GM12878 (cell line): ENCODE measurements at regions not wholly inside any gene's neighbourhood (a gene's known extent, or its start where the extent isn't known, plus 50 kb on each side); places are given as distances from the start of the nearest gene placed in this dataset.

Experiments
- ATF7 ChIP-seq: fragments of 450-650 bp; IDR thresholded peaks from 2 replicates; pipeline ENCODE4 v1.6.1; 2016; ENCODE audit warnings: low read depth, mild to moderate bottlenecking
- BACH1 ChIP-seq: fragments of 450-650 bp; IDR thresholded peaks from 2 replicates; pipeline ENCODE4 v1.6.1; 2017; ENCODE audit warnings: mild to moderate bottlenecking, borderline replicate concordance
- CBFB ChIP-seq: IDR thresholded peaks from 2 replicates; pipeline ENCODE4 v1.6.1; 2016; ENCODE audit warnings: antibody characterized with exemption, low read depth
- CREM ChIP-seq: IDR thresholded peaks from 2 replicates; pipeline ENCODE4 v1.6.1; 2014; ENCODE audit warnings: antibody characterized with exemption, low read depth
- EP300 ChIP-seq, 2 experiments: fragments of 150-350 bp in 1 of 2; IDR thresholded peaks; 2 replicates each; pipeline ENCODE4 v1.6.1; 2011 to 2012; ENCODE audit warnings: low read depth in 2 of 2, low read length in 2 of 2, borderline replicate concordance in 1 of 2, improper control_type of control experiment in 1 of 2, inconsistent platforms in 1 of 2; ENCODE audit not compliant: control insufficient read depth in 1 of 2
- FOS ChIP-seq: IDR thresholded peaks from 3 replicates; pipeline ENCODE4 v1.6.1; 2011; ENCODE audit warnings: borderline replicate concordance; ENCODE audit not compliant: insufficient read length; ENCODE audit errors: extremely low read depth
- IKZF2 ChIP-seq, 2 experiments: fragments of 450-650 bp; IDR thresholded peaks; 2 replicates each; pipeline ENCODE4 v1.6.1; 2017; ENCODE audit warnings: mild to moderate bottlenecking in 2 of 2, moderate library complexity in 2 of 2
- JUNB ChIP-seq: IDR thresholded peaks from 2 replicates; pipeline ENCODE4 v1.6.1; 2016; ENCODE audit warnings: antibody characterized with exemption, mild to moderate bottlenecking
- JUND ChIP-seq: IDR thresholded peaks from 2 replicates; pipeline ENCODE4 v1.6.1; 2012; ENCODE audit warnings: low read depth, mild to moderate bottlenecking, low read length, improper control_type of control experiment, moderate library complexity
- MXI1 ChIP-seq: fragments of 150-350 bp; IDR thresholded peaks from 2 replicates; pipeline ENCODE4 v1.6.1; 2011; ENCODE audit warnings: low read depth, mild to moderate bottlenecking, inconsistent platforms, low read length, improper control_type of control experiment
- RELA ChIP-seq: fragments of 450-650 bp; IDR thresholded peaks from 2 replicates; pipeline ENCODE4 v1.8.0; 2014; ENCODE audit warnings: borderline replicate concordance; ENCODE audit not compliant: partially characterized antibody
- SIN3A ChIP-seq: IDR thresholded peaks from 2 replicates; pipeline ENCODE4 v1.6.1; 2012; ENCODE audit warnings: low read depth, low read length, improper control_type of control experiment
- ZNF622 ChIP-seq: fragments of 450-650 bp; IDR thresholded peaks from 2 replicates; pipeline ENCODE4 v1.6.1; 2017; ENCODE audit warnings: mild to moderate bottlenecking, inconsistent platforms
- TF ChIP-seq, protein P1 (sequence below): IDR thresholded peaks from 2 replicates; pipeline ENCODE4 v1.6.1; 2012; ENCODE audit warnings: mild to moderate bottlenecking, low read depth, low read length
- TF ChIP-seq, protein P2 (sequence below): fragments of 450-650 bp; IDR thresholded peaks from 2 replicates; pipeline ENCODE4 v1.6.1; 2017; ENCODE audit warnings: antibody characterized with exemption, mild to moderate bottlenecking, moderate library complexity
- TF ChIP-seq, protein P3 (sequence below): fragments of 450-650 bp; IDR thresholded peaks from 2 replicates; pipeline ENCODE4 v1.6.1; 2016; ENCODE audit warnings: mild to moderate bottlenecking
- TF ChIP-seq, protein P4 (sequence below): fragments of 450-650 bp; IDR thresholded peaks from 2 replicates; pipeline ENCODE4 v1.6.1; 2017; ENCODE audit warnings: borderline replicate concordance

DNA sequence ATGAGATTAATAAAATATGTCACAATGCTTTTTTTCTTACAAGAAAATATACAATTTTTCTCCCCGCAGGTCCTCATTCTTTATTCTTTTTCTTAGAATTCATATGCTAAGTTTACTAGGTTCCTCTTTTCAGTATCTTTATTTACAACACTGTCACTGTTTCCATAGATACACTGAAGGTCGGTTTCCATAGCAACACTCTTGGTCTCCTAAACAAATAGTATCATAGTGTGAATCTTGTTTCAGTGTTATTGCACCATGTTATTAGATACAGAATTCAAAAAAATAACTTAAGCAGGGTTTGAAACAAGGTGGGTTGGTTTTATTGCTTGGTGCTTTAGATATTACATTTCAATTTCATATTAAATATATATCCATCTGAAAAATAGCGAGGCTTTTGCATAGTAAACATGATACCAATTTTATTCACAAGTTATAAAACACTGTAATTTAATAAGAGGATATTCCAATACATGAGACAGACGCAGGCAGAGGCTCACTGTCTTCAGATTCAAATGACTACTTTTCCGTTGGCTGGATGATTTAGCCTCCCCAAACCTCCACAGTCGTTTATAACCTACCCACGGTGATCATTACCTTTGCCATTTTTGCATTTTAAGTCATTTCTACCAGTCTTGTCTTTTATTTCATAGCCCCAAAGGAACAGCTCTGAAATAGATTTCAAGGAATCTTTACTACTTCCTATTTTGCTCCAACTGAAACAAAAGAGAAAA lies 88.9 kb upstream of the KLF6 start (continued):
- TF ChIP-seq, protein P1, sequence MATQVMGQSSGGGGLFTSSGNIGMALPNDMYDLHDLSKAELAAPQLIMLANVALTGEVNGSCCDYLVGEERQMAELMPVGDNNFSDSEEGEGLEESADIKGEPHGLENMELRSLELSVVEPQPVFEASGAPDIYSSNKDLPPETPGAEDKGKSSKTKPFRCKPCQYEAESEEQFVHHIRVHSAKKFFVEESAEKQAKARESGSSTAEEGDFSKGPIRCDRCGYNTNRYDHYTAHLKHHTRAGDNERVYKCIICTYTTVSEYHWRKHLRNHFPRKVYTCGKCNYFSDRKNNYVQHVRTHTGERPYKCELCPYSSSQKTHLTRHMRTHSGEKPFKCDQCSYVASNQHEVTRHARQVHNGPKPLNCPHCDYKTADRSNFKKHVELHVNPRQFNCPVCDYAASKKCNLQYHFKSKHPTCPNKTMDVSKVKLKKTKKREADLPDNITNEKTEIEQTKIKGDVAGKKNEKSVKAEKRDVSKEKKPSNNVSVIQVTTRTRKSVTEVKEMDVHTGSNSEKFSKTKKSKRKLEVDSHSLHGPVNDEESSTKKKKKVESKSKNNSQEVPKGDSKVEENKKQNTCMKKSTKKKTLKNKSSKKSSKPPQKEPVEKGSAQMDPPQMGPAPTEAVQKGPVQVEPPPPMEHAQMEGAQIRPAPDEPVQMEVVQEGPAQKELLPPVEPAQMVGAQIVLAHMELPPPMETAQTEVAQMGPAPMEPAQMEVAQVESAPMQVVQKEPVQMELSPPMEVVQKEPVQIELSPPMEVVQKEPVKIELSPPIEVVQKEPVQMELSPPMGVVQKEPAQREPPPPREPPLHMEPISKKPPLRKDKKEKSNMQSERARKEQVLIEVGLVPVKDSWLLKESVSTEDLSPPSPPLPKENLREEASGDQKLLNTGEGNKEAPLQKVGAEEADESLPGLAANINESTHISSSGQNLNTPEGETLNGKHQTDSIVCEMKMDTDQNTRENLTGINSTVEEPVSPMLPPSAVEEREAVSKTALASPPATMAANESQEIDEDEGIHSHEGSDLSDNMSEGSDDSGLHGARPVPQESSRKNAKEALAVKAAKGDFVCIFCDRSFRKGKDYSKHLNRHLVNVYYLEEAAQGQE, result no peak
- peak in 1 of 2 experiments; percentile 30; a peak in 1 of 4 replicates for TF ChIP-seq IKZF2 (IDR thresholded peaks at IDR 0.05)
- peak; percentile 97 to 100 for TF ChIP-seq EP300 (IDR thresholded peaks at IDR 0.05; ENCODE audit: borderline replicate concordance in 1 of 2, control insufficient read depth in 1 of 2, low read depth in 2 of 2, low read length in 2 of 2)
- TF ChIP-seq JUND, result no peak
- peak; percentile 99 for TF ChIP-seq MXI1
- no peak for TF ChIP-seq JUNB
- TF ChIP-seq CREM, result peak; percentile 51; the same call in 1 of the 2 replicates
- TF ChIP-seq RELA, result no peak
- TF ChIP-seq CBFB, result no peak
- no peak for TF ChIP-seq FOS
- TF ChIP-seq BACH1, result peak; percentile 21; the same call in 1 of the 2 replicates
- TF ChIP-seq SIN3A, result no peak
- TF ChIP-seq, protein P2, sequence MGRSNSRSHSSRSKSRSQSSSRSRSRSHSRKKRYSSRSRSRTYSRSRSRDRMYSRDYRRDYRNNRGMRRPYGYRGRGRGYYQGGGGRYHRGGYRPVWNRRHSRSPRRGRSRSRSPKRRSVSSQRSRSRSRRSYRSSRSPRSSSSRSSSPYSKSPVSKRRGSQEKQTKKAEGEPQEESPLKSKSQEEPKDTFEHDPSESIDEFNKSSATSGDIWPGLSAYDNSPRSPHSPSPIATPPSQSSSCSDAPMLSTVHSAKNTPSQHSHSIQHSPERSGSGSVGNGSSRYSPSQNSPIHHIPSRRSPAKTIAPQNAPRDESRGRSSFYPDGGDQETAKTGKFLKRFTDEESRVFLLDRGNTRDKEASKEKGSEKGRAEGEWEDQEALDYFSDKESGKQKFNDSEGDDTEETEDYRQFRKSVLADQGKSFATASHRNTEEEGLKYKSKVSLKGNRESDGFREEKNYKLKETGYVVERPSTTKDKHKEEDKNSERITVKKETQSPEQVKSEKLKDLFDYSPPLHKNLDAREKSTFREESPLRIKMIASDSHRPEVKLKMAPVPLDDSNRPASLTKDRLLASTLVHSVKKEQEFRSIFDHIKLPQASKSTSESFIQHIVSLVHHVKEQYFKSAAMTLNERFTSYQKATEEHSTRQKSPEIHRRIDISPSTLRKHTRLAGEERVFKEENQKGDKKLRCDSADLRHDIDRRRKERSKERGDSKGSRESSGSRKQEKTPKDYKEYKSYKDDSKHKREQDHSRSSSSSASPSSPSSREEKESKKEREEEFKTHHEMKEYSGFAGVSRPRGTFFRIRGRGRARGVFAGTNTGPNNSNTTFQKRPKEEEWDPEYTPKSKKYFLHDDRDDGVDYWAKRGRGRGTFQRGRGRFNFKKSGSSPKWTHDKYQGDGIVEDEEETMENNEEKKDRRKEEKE, result no peak
- TF ChIP-seq, protein P3, sequence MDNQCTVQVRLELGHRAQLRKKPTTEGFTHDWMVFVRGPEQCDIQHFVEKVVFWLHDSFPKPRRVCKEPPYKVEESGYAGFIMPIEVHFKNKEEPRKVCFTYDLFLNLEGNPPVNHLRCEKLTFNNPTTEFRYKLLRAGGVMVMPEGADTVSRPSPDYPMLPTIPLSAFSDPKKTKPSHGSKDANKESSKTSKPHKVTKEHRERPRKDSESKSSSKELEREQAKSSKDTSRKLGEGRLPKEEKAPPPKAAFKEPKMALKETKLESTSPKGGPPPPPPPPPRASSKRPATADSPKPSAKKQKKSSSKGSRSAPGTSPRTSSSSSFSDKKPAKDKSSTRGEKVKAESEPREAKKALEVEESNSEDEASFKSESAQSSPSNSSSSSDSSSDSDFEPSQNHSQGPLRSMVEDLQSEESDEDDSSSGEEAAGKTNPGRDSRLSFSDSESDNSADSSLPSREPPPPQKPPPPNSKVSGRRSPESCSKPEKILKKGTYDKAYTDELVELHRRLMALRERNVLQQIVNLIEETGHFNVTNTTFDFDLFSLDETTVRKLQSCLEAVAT, result no peak
- TF ChIP-seq ZNF622, result no peak
- TF ChIP-seq, protein P4, sequence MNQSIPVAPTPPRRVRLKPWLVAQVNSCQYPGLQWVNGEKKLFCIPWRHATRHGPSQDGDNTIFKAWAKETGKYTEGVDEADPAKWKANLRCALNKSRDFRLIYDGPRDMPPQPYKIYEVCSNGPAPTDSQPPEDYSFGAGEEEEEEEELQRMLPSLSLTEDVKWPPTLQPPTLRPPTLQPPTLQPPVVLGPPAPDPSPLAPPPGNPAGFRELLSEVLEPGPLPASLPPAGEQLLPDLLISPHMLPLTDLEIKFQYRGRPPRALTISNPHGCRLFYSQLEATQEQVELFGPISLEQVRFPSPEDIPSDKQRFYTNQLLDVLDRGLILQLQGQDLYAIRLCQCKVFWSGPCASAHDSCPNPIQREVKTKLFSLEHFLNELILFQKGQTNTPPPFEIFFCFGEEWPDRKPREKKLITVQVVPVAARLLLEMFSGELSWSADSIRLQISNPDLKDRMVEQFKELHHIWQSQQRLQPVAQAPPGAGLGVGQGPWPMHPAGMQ, result no peak
- TF ChIP-seq ATF7, result peak; percentile 84
